CD4-positive, alpha-beta T cell treated with Interleukin-4 for 4 hours (primary cell): ENCODE measurements at regions not wholly inside any gene's neighbourhood (a gene's known extent, or its start where the extent isn't known, plus 50 kb on each side); places are given as distances from the start of the nearest gene placed in this dataset.
"Not testable (repeated sequence)": the region's sequence is repeated elsewhere in the genome, so short reads cannot be mapped to it uniquely, and the experiment has no call there.

Experiments used
- DNase-seq: peaks from one replicate; pipeline ENCODE4 v3.0.0-alpha.2; 2020

- DNase-seq, result no peak
Observed at GRCh38 chr2:21353879-21354679, 230.3 kb downstream of the TDRD15 start.

- no peak for DNase-seq
Observed at GRCh38 chr2:21356086-21356856, 232.5 kb downstream of the TDRD15 start.

- no peak for DNase-seq
Observed at GRCh38 chr2:21356857-21357255, 233.1 kb downstream of the TDRD15 start.

GRCh38 chr2:21358976-21359375, 235.2 kb downstream of the TDRD15 start:
- DNase-seq, result no peak

GRCh38 chr2:21361384-21361783, 237.6 kb downstream of the TDRD15 start:
- DNase-seq, result no peak

- no peak for DNase-seq
Observed at GRCh38 chr2:21361957-21362486, 238.3 kb downstream of the TDRD15 start.

GRCh38 chr2:21363364-21363763, 239.6 kb downstream of the TDRD15 start:
- DNase-seq, result no peak

GRCh38 chr2:21367421-21367820, 243.7 kb downstream of the TDRD15 start:
- DNase-seq, result no peak

- no peak for DNase-seq
Observed at GRCh38 chr2:21369787-21370186, 246.0 kb downstream of the TDRD15 start.

GRCh38 chr2:21371499-21372003, 247.8 kb downstream of the TDRD15 start:
- no peak for DNase-seq

- DNase-seq, result no peak
Observed at GRCh38 chr2:21372654-21373053, 248.9 kb downstream of the TDRD15 start.

GRCh38 chr2:21376864-21377263, 253.1 kb downstream of the TDRD15 start:
- no peak for DNase-seq

- no peak for DNase-seq
Observed at GRCh38 chr2:21379140-21379539, 255.4 kb downstream of the TDRD15 start.

GRCh38 chr2:21379668-21380067, 255.9 kb downstream of the TDRD15 start:
- DNase-seq, result not testable (repeated sequence)

- no peak for DNase-seq
Observed at GRCh38 chr2:21381421-21381820, 257.7 kb downstream of the TDRD15 start.

GRCh38 chr2:21382701-21383520, 259.1 kb downstream of the TDRD15 start:
- DNase-seq, result no peak

GRCh38 chr2:21386666-21387065, 262.9 kb downstream of the TDRD15 start:
- no peak for DNase-seq

GRCh38 chr2:21392649-21393048, 268.9 kb downstream of the TDRD15 start:
- no peak for DNase-seq

- DNase-seq, result no peak
Observed at GRCh38 chr2:21393173-21393572, 269.4 kb downstream of the TDRD15 start.

- no peak for DNase-seq
Observed at GRCh38 chr2:21395366-21395765, 271.6 kb downstream of the TDRD15 start.

- no peak for DNase-seq
Observed at GRCh38 chr2:21396252-21396651, 272.5 kb downstream of the TDRD15 start.

GRCh38 chr2:21401022-21401698, 277.4 kb downstream of the TDRD15 start:
- DNase-seq, result no peak
